Posterior cingulate gyrus (tissue), 11 donors: ENCODE measurements at regions not wholly inside any gene's neighbourhood (a gene's known extent, or its start where the extent isn't known, plus 50 kb on each side); places are given as distances from the start of the nearest gene placed in this dataset.
A peak's percentile ranks its signal among the peaks of the same experiment; 100 is the strongest.

Experiments
- DNase-seq, 10 donors: peaks; one replicate each; pipeline versions ENCODE4 v3.0.0 to v3.0.0-alpha.2; 2020 to 2021; ENCODE audit warnings: mixed read lengths in 3 of 10
- intact Hi-C: fragments of 100-400 bp; cut with DNase I; formaldehyde crosslinking; loops from one replicate; pipeline ENCODE4 v1.15.1; 2023

- intact Hi-C loops = no loop called here
- no peak for DNase-seq
These were observed 191.7 kb downstream of the ANAPC1 start for GRCh38 chr2:111692311-111692710.

DNA sequence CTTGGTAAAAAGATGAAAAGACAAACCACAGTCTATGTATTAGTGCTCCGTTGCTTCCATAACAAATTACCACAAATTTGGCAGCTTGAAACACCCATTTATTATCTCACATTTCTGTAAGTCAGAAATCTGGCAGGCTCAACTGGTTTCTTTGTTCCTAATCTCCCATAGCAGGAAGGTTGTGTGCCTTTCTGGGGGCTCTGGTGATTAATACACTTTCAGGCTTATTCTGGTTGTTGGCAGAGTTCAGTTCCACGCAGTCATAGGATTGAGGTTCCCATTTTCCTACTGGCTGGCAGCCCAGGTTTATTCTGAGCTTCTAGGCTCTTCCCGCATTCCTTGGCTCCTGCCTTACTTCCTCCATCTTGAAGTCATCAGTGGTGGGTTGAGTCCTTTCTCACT, 189.3 kb downstream of the ANAPC1 start:
- intact Hi-C loops = no loop called here
- no peak for DNase-seq

- intact Hi-C loops = no loop called here
- no peak for DNase-seq
These were observed 188.5 kb downstream of the ANAPC1 start for GRCh38 chr2:111695441-111696007.

DNA sequence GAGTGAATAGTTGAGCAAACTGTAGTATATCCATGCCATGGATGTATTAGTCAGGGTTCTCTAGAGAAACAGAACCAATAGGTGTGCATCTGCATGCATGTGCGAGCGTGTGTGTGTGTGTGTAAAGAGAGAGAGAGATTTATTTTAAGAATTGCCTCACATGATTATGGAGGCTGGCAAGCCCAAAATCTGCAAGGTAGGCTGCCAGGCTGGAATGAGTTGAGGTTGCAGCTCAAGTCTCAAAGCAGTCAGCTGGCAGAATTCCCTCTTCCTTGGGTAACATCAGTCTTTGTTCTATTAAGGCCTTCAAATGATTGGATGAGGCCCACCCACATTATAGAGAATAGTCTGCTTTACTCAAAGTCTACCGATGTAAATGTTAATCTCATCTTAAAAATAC, 187.8 kb downstream of the ANAPC1 start:
- intact Hi-C loops = no loop called here

DNA sequence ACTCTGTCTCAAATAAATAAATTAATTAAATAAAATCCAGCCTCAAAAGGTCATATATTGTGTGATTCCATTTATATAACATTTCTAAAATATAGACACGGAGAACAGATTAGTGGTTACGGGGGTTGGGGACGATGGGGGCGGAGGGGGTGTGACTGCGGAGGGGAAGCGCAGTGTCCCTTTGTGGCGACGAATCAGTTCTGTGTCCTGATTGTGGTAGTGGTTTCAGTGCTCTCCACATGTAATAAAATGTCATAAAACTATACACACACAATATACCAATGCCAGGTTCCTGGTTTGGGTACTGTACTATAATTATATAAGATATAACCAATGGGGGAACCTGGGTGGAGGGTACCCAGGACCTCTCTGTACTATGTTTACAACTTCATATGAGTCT, 186.4 kb downstream of the ANAPC1 start:
- intact Hi-C loops = no loop called here
- DNase-seq = no peak

More for the DNA sequence above, 187.8 kb downstream of the ANAPC1 start:
- no peak for DNase-seq

DNA sequence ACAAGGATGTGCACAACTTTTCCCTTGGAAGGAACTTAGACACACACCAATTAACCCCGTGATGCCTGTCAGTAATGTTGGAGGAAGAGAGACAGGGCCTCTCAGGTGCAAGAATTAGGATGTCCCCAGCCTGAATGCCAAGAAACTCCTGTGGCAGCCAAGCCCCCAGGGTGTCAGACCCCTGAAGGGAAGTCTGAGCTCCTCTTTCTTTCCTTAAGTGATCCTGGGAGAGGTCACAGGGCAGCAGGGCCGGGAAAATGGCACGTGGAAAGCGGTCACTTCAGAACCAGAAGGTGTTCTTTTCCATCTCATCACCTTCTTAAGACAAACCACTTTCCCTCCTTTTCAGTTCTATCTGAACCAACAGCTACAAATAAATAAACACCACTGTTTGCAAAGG, 185.9 kb downstream of the ANAPC1 start:
- intact Hi-C loops = no loop called here

GRCh38 chr2:111698743-111699554, 185.0 kb downstream of the ANAPC1 start:
- intact Hi-C loops = no loop called here
- peak in 4 of 10 donors; percentile 31 to 88 (median 46) for DNase-seq

More for the DNA sequence above, 185.9 kb downstream of the ANAPC1 start:
- DNase-seq = peak in 1 of 10 donors; percentile 60

DNA sequence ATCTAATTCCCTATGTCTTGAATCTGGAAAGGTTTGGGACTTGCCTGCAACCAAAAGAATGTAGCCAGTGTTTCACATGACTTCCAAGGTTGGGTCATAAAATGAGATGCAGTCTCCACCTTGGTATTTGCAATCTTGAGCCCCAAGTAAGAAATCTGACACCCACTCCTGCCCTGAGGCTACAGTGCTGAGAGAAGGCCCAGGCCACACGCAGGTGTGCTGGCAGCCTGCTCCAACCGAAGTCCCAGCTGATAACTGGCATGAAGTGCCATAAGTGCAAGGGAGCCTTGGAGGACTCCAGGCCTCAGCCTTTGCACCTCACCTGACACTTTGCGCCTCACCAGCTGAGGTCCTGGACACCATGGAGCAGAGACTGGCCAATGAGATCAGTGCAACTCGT, 182.7 kb downstream of the ANAPC1 start:
- DNase-seq = no peak
- intact Hi-C loops = no loop called here

GRCh38 chr2:111701798-111702118, 182.2 kb downstream of the ANAPC1 start:
- intact Hi-C loops = no loop called here

GRCh38 chr2:111702119-111702803, 181.7 kb downstream of the ANAPC1 start:
- intact Hi-C loops = no loop called here
- peak in 4 of 10 donors; percentile 25 to 37 (median 34) for DNase-seq

More at GRCh38 chr2:111701798-111702118, 182.2 kb downstream of the ANAPC1 start:
- DNase-seq = no peak

GRCh38 chr2:111702804-111703196, 181.2 kb downstream of the ANAPC1 start:
- no peak for DNase-seq
- intact Hi-C loops = no loop called here

DNA sequence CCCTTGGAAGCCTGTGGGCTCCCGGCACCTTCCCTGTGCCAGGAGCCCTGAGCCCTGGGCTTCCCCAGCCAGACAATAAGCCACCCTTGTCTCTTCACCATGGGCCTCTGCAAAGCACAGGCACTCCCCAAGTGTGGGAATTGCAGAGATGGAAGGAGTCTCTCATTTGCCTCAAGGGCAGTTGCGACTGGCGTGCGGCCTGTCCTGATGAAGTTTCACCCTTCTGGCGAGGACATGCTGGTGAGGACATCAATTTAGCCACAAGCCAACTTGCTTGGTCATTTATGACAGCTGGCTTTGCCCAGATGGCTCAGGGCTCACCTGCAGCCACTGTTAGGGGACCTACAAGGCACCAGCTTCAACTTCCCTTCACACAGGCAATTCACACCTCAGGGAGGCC, 180.2 kb downstream of the ANAPC1 start:
- intact Hi-C loops = no loop called here

GRCh38 chr2:111704246-111704645, 179.7 kb downstream of the ANAPC1 start:
- intact Hi-C loops = no loop called here
- DNase-seq = peak in 1 of 10 donors; percentile 41

More for the DNA sequence above, 180.2 kb downstream of the ANAPC1 start:
- peak in 1 of 10 donors; percentile 70 for DNase-seq

- DNase-seq = peak in 1 of 10 donors; percentile 14
- intact Hi-C loops = no loop called here
These were observed 178.8 kb downstream of the ANAPC1 start for GRCh38 chr2:111705239-111705638.

GRCh38 chr2:111705711-111706336, 178.2 kb downstream of the ANAPC1 start:
- intact Hi-C loops = no loop called here
- peak in 1 of 10 donors; percentile 70 for DNase-seq

GRCh38 chr2:111706481-111707001, 177.5 kb downstream of the ANAPC1 start:
- DNase-seq = peak in 1 of 10 donors; percentile 67
- intact Hi-C loops = no loop called here

- peak in 1 of 10 donors; percentile 48 for DNase-seq
- intact Hi-C loops = no loop called here
These were observed 176.3 kb downstream of the ANAPC1 start for GRCh38 chr2:111707700-111708099.

DNA sequence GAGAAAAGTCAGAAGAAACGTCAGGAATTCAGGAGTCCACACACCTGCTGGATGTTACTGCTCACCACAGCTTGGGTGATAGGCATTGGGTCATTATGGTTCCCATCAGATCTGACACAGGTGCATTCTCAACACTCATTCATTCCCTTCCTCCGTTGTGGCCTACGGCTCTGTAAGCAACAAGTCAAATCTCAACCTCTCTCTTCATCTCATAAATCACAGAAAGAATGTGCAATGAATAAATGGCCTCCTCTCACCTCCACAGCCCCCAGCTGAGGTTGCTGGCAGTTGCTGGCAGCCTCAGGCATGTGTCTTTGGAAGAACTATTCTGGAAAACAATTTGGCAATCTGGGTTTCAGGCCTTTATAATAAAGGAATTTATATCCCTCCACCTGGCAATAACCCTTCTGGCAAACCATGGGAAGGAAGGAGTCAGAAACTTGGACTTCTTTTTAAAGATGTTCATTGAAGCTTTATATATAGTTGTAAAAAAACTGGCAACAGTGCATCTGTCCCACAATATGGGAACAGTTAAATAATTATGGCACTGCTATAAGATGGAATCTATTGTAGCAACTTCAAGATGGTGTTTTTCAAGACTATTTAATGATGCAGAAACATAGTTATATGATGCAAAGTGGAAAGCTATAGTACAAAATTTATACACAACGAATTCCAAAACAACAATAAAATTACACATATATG, 175.4 kb downstream of the ANAPC1 start:
- DNase-seq = no peak
- intact Hi-C loops = no loop called here

- intact Hi-C loops = no loop called here
- DNase-seq = peak in 1 of 10 donors; percentile 50
These were observed 174.7 kb downstream of the ANAPC1 start for GRCh38 chr2:111709321-111709720.

DNA sequence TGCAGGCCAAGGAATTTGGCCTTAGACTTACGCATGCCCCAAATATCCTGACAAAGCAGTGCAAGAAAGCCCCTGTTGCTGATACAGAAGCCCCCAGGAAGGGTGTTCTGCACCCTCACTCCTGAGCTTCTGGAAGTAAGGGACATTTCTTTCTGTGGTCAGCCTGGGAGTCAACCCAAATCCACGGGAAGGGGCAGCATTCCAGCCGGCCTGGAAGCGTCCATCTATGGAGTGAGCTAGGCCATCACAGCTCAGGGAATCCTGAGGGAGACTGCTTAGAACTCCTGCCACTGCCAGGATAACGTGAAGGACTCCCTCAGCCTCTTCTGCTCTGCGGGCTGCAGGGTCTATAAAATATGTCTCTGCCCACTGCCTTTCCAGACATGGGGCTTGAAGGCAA, 173.9 kb downstream of the ANAPC1 start:
- peak in 1 of 10 donors; percentile 47 for DNase-seq
- intact Hi-C loops = no loop called here
